Esophagus squamous epithelium (tissue), 5 donors: ENCODE measurements at regions not wholly inside any gene's neighbourhood (a gene's known extent, or its start where the extent isn't known, plus 50 kb on each side); places are given as distances from the start of the nearest gene placed in this dataset.

ENCODE experiments used
- DNase-seq: peaks from one replicate; lab custom pipeline; 2025; lab: John Stamatoyannopoulos, UW
- H3K27ac ChIP-seq, 4 donors: fragments of 200-600 bp; sonication (generic); one replicate each; pipeline ENCODE4 v1.5.1; 2016 to 2019; ENCODE audit warnings: mild to moderate bottlenecking in 1 of 4
- H3K27me3 ChIP-seq, 4 donors: fragments of 200-600 bp; sonication (generic); 1 replicate in 3 of 4; 2 replicates in 1 of 4; pipeline versions ENCODE4 v1.5.1 to v1.6.0; 2017 to 2021; ENCODE audit warnings: antibody characterized with exemption in 1 of 4
- H3K36me3 ChIP-seq, 3 donors: fragments of 200-600 bp; sonication (generic); one replicate each; pipeline ENCODE4 v1.5.1; 2016 to 2019
- H3K4me1 ChIP-seq, 3 donors: fragments of 200-600 bp; sonication (generic); one replicate each; pipeline ENCODE4 v1.5.1; 2017 to 2019
- H3K4me3 ChIP-seq, 4 donors: fragments of 200-600 bp; sonication (generic); 1 replicate in 3 of 4; 2 replicates in 1 of 4; pipeline ENCODE4 v1.5.1; 2016 to 2019; ENCODE audit warnings: mild to moderate bottlenecking in 2 of 4, moderate library complexity in 1 of 4
- H3K9me3 ChIP-seq, 3 donors: fragments of 200-600 bp; sonication (generic); one replicate each; pipeline ENCODE4 v1.5.1; 2016 to 2019
- POLR2A ChIP-seq, 4 donors: fragments of 450-650 bp; IDR thresholded peaks; one replicate each; pipeline ENCODE4 v1.6.1; 2017; ENCODE audit warnings: antibody characterized with exemption in 4 of 4, mild to moderate bottlenecking in 4 of 4, moderate library complexity in 3 of 4
- WGBS, 2 donors: methylation state at CpG; one replicate each; pipeline ENCODE4 v1.1.5; 2018; 5-methylcytosine and 5-hydroxymethylcytosine counted together
- intact Hi-C: fragments of 100-400 bp; cut with DNase I; formaldehyde crosslinking; loops from one replicate; pipeline ENCODE4 v1.15.0; 2022
- TF ChIP-seq, protein P1 (sequence below), 6 experiments: fragments of 450-650 bp in 4 of 6; fragments of 200-600 bp in 2 of 6; sonication (generic) in 2 of 6; IDR thresholded peaks; one replicate each; pipeline ENCODE4 v1.5.1; 2016 to 2019; ENCODE audit warnings: antibody characterized with exemption in 6 of 6, mild to moderate bottlenecking in 4 of 6, moderate library complexity in 4 of 6
- donor health status: DM: yes; HTN: yes; CAD: no.

- 67 to 84% methylated on average over 3 of the region's 3 CpGs for WGBS, 2 donors
- intact Hi-C loops, result no loop called here
- DNase-seq, result no peak
- H3K9me3 ChIP-seq, result no peaks in the 10 kb centered on the region
- no peak overlapping the region for H3K4me3 ChIP-seq
- H3K4me1 ChIP-seq, result peaks cover 0 to 3% (median 0%) of the 10 kb centered on the region in 3 donors
- no peak for TF ChIP-seq POLR2A (IDR thresholded peaks at IDR 0.05)
- TF ChIP-seq, protein P1, sequence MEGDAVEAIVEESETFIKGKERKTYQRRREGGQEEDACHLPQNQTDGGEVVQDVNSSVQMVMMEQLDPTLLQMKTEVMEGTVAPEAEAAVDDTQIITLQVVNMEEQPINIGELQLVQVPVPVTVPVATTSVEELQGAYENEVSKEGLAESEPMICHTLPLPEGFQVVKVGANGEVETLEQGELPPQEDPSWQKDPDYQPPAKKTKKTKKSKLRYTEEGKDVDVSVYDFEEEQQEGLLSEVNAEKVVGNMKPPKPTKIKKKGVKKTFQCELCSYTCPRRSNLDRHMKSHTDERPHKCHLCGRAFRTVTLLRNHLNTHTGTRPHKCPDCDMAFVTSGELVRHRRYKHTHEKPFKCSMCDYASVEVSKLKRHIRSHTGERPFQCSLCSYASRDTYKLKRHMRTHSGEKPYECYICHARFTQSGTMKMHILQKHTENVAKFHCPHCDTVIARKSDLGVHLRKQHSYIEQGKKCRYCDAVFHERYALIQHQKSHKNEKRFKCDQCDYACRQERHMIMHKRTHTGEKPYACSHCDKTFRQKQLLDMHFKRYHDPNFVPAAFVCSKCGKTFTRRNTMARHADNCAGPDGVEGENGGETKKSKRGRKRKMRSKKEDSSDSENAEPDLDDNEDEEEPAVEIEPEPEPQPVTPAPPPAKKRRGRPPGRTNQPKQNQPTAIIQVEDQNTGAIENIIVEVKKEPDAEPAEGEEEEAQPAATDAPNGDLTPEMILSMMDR (IDR thresholded peaks at IDR 0.05), result no peak
- H3K27me3 ChIP-seq, result no peaks in the 10 kb centered on the region
- no peak overlapping the region for H3K27ac ChIP-seq
- no peaks in the 10 kb centered on the region for H3K36me3 ChIP-seq
Observed at GRCh38 chr6:56808871-56809359, 146.0 kb upstream of the BEND6 start.

- Histone ChIP-seq H3K4me3 (no peak overlapping the region), H3K9me3 (no peaks in the 10 kb centered on the region), H3K36me3 (no peaks in the 10 kb centered on the region), H3K27ac (no peak overlapping the region), H3K27me3 (no peaks in the 10 kb centered on the region), H3K4me1 (peaks cover 0 to 3% (median 0%) of the 10 kb centered on the region in 3 donors)
- intact Hi-C loops, result no loop called here
- 63 to 65% methylated on average over 4 of the region's 4 CpGs for WGBS, 2 donors
- TF ChIP-seq, protein P1 (IDR thresholded peaks at IDR 0.05), result no peak
- TF ChIP-seq POLR2A (IDR thresholded peaks at IDR 0.05), result no peak
- no peak for DNase-seq
Observed at GRCh38 chr6:56807989-56808337, 146.9 kb upstream of the BEND6 start.

GRCh38 chr6:56807326-56807988 lies 147.4 kb upstream of the BEND6 start:
- H3K9me3 ChIP-seq, result no peaks in the 10 kb centered on the region
- no peaks in the 10 kb centered on the region for H3K36me3 ChIP-seq
- intact Hi-C loops, result no loop called here
- WGBS, 2 donors, result 84 to 89% methylated on average over 4 of the region's 4 CpGs
- no peak overlapping the region for H3K27ac ChIP-seq
- no peak for TF ChIP-seq POLR2A (IDR thresholded peaks at IDR 0.05)
- TF ChIP-seq, protein P1 (IDR thresholded peaks at IDR 0.05), result no peak
- H3K4me1 ChIP-seq, result peaks cover 0 to 4% (median 3%) of the 10 kb centered on the region in 3 donors
- no peak for DNase-seq
- H3K4me3 ChIP-seq, result no peak overlapping the region
- H3K27me3 ChIP-seq, result no peaks in the 10 kb centered on the region

GRCh38 chr6:56806368-56806767 lies 148.5 kb upstream of the BEND6 start:
- Histone ChIP-seq H3K4me3 (no peak overlapping the region), H3K4me1 (peaks cover 0 to 5% (median 3%) of the 10 kb centered on the region in 3 donors), H3K27ac (no peak overlapping the region), H3K9me3 (no peaks in the 10 kb centered on the region), H3K27me3 (no peaks in the 10 kb centered on the region), H3K36me3 (no peaks in the 10 kb centered on the region)
- no peak for DNase-seq
- intact Hi-C loops, result no loop called here
- no peak for TF ChIP-seq POLR2A (IDR thresholded peaks at IDR 0.05)
- TF ChIP-seq, protein P1 (IDR thresholded peaks at IDR 0.05), result no peak
- 53 to 77% methylated on average over 1 of the region's 1 CpG for WGBS, 2 donors

- no peak for DNase-seq
- Histone ChIP-seq H3K9me3 (no peaks in the 10 kb centered on the region), H3K27me3 (no peaks in the 10 kb centered on the region), H3K4me3 (no peak overlapping the region), H3K4me1 (peaks cover 0 to 5% (median 3%) of the 10 kb centered on the region in 3 donors), H3K36me3 (no peaks in the 10 kb centered on the region), H3K27ac (no peak overlapping the region)
- intact Hi-C loops, result no loop called here
- TF ChIP-seq POLR2A (IDR thresholded peaks at IDR 0.05), result no peak
- TF ChIP-seq, protein P1 (IDR thresholded peaks at IDR 0.05), result no peak
- whole genome bisulfite sequencing, 2 donors, result 6 to 17% methylated on average over 1 of the region's 1 CpG
Observed at GRCh38 chr6:56804996-56805395, 149.9 kb upstream of the BEND6 start.
